Endothelial cell (in vitro differentiated cells): ENCODE measurements at regions not wholly inside any gene's neighbourhood (a gene's known extent, or its start where the extent isn't known, plus 50 kb on each side); places are given as distances from the start of the nearest gene placed in this dataset.

Source experiments
- DNase-seq: peaks from one replicate; pipeline ENCODE4 v3.0.0; 2021; ENCODE audit warnings: low spot score
- H3K27ac Mint-ChIP-seq: one replicate; pipeline ENCODE4 v1.8.0; 2021; ENCODE audit warnings: mixed read lengths, inconsistent platforms; ENCODE audit not compliant: unreplicated experiment
- H3K27me3 Mint-ChIP-seq: one replicate; pipeline ENCODE4 v1.8.0; 2021; ENCODE audit warnings: mild to moderate bottlenecking, moderate library complexity, mixed read lengths, inconsistent platforms; ENCODE audit not compliant: unreplicated experiment
- H3K36me3 Mint-ChIP-seq: one replicate; pipeline ENCODE4 v1.8.0; 2021; ENCODE audit warnings: mild to moderate bottlenecking, low read depth, mixed read lengths, inconsistent platforms; ENCODE audit not compliant: unreplicated experiment
- H3K4me1 Mint-ChIP-seq: one replicate; pipeline ENCODE4 v1.8.0; 2021; ENCODE audit warnings: mild to moderate bottlenecking, mixed read lengths, inconsistent platforms; ENCODE audit not compliant: unreplicated experiment
- H3K4me3 Mint-ChIP-seq: one replicate; pipeline ENCODE4 v1.8.0; 2021; ENCODE audit warnings: mild to moderate bottlenecking, mixed read lengths, inconsistent platforms; ENCODE audit not compliant: unreplicated experiment
- H3K9me3 Mint-ChIP-seq: one replicate; pipeline ENCODE4 v1.8.0; 2021; ENCODE audit warnings: mixed read lengths, inconsistent platforms; ENCODE audit not compliant: unreplicated experiment
- CTCF ChIP-seq: fragments of 200-600 bp; sonication (generic); IDR thresholded peaks from one replicate; pipeline ENCODE4 v1.5.0; 2021; ENCODE audit warnings: antibody characterized with exemption; ENCODE audit not compliant: unreplicated experiment

GRCh38 chr15:31275331-31276262 lies 51.0 kb upstream of the KLF13 start:
- no peak overlapping the region for H3K4me3 Mint-ChIP-seq
- H3K27ac Mint-ChIP-seq: no peak overlapping the region
- H3K27me3 Mint-ChIP-seq: peaks cover 9% of the 10 kb centered on the region
- no peaks in the 10 kb centered on the region for H3K36me3 Mint-ChIP-seq
- DNase-seq: no peak
- peaks cover 20% of the 10 kb centered on the region for H3K4me1 Mint-ChIP-seq
- no peaks in the 10 kb centered on the region for H3K9me3 Mint-ChIP-seq
- TF ChIP-seq CTCF: no peak

- Mint-ChIP-seq H3K27ac (no peak overlapping the region), H3K9me3 (no peaks in the 10 kb centered on the region), H3K27me3 (peaks cover 7% of the 10 kb centered on the region), H3K36me3 (no peaks in the 10 kb centered on the region), H3K4me3 (no peak overlapping the region), H3K4me1 (peaks cover 20% of the 10 kb centered on the region)
- no peak for DNase-seq
- no peak for TF ChIP-seq CTCF
These were observed 49.9 kb upstream of the KLF13 start for GRCh38 chr15:31276596-31277298.
